DOHH2 (cell line): ENCODE measurements at regions not wholly inside any gene's neighbourhood (a gene's known extent, or its start where the extent isn't known, plus 50 kb on each side); places are given as distances from the start of the nearest gene placed in this dataset.

Source experiments
- H3F3A ChIP-seq: fragments of 200-600 bp; sonication (generic), shearing (Covaris generic); 2 replicates; pipeline ENCODE4 v1.6.0; 2016; ENCODE audit warnings: antibody characterized with exemption, mild to moderate bottlenecking; ENCODE audit not compliant: control insufficient read depth, insufficient read depth
- H3K27ac ChIP-seq: fragments of 200-600 bp; sonication (generic); 2 replicates; pipeline ENCODE4 v1.5.1; 2014; ENCODE audit warnings: low read depth, mild to moderate bottlenecking, low read length, moderate library complexity
- H3K27me3 ChIP-seq: fragments of 200-600 bp; sonication (generic); 2 replicates; pipeline ENCODE4 v1.6.1; 2014; ENCODE audit warnings: mild to moderate bottlenecking, low read length, mixed read lengths; ENCODE audit not compliant: control insufficient read depth
- H3K36me3 ChIP-seq: fragments of 200-600 bp; sonication (generic); 2 replicates; pipeline ENCODE4 v1.6.1; 2014; ENCODE audit warnings: mild to moderate bottlenecking, low read length, moderate library complexity, mixed read lengths; ENCODE audit not compliant: control insufficient read depth
- H3K4me1 ChIP-seq: fragments of 200-600 bp; sonication (generic); 2 replicates; pipeline ENCODE4 v1.6.1; 2014; ENCODE audit warnings: mild to moderate bottlenecking, low read length, mixed read lengths; ENCODE audit not compliant: control insufficient read depth
- H3K4me2 ChIP-seq: fragments of 200-600 bp; sonication (generic); 2 replicates; pipeline ENCODE4 v1.6.0; 2014; ENCODE audit warnings: mild to moderate bottlenecking, low read length, moderate library complexity
- H3K4me3 ChIP-seq: fragments of 200-600 bp; sonication (generic); 2 replicates; pipeline ENCODE4 v1.5.1; 2014; ENCODE audit warnings: mild to moderate bottlenecking, low read length, mixed read lengths
- H3K79me2 ChIP-seq: fragments of 200-600 bp; sonication (generic); 2 replicates; pipeline ENCODE4 v1.6.1; 2014; ENCODE audit warnings: mild to moderate bottlenecking, low read length, mixed read lengths; ENCODE audit not compliant: control insufficient read depth
- H3K9me2 ChIP-seq: fragments of 200-600 bp; sonication (generic); replicated peaks from 2 replicates; pipeline ENCODE4 v1.6.1; 2014; ENCODE audit warnings: mild to moderate bottlenecking, low read length, mixed read lengths; ENCODE audit not compliant: control insufficient read depth
- H3K9me3 ChIP-seq: fragments of 200-600 bp; sonication (generic); 2 replicates; pipeline ENCODE4 v1.6.1; 2014; ENCODE audit warnings: antibody characterized with exemption, low read length, mixed read lengths; ENCODE audit not compliant: control insufficient read depth, insufficient read depth
- H4K20me1 ChIP-seq: fragments of 200-600 bp; sonication (generic); 2 replicates; pipeline ENCODE4 v1.6.0; 2014; ENCODE audit warnings: low read depth, mild to moderate bottlenecking, antibody characterized with exemption, low read length, moderate library complexity; ENCODE audit not compliant: control insufficient read depth, insufficient read depth
- CTCF ChIP-seq: fragments of 200-600 bp; sonication (generic); IDR thresholded peaks from one replicate; pipeline ENCODE4 v1.5.1; 2014; ENCODE audit warnings: antibody characterized with exemption, mild to moderate bottlenecking, low read depth, low read length; ENCODE audit not compliant: poor library complexity, severe bottlenecking
- EZH2phosphoT487 ChIP-seq: fragments of 200-600 bp; sonication (generic); IDR thresholded peaks from 2 replicates; pipeline ENCODE4 v1.6.1; 2017; ENCODE audit warnings: borderline replicate concordance, mild to moderate bottlenecking, antibody characterized with exemption, low read length, moderate library complexity, mixed read lengths

GRCh38 chr15:20352241-20353200 is 189.1 kb downstream of the GOLGA6L6 start:
- Histone ChIP-seq H3K9me3 (peaks cover 7% of the 10 kb centered on the region; the same call in 1 of the 2 replicates), H3F3A (no peaks in the 10 kb centered on the region), H3K79me2 (no peaks in the 10 kb centered on the region), H3K27me3 (no peaks in the 10 kb centered on the region), H4K20me1 (no peaks in the 10 kb centered on the region), H3K36me3 (no peaks in the 10 kb centered on the region), H3K9me2 (no peaks in the 10 kb centered on the region), H3K4me2 (no peak overlapping the region), H3K4me3 (no peak overlapping the region), H3K27ac (no peak overlapping the region), H3K4me1 (peaks cover 8% of the 10 kb centered on the region; the same call in 1 of the 2 replicates)
- TF ChIP-seq EZH2phosphoT487 = no peak

DNA sequence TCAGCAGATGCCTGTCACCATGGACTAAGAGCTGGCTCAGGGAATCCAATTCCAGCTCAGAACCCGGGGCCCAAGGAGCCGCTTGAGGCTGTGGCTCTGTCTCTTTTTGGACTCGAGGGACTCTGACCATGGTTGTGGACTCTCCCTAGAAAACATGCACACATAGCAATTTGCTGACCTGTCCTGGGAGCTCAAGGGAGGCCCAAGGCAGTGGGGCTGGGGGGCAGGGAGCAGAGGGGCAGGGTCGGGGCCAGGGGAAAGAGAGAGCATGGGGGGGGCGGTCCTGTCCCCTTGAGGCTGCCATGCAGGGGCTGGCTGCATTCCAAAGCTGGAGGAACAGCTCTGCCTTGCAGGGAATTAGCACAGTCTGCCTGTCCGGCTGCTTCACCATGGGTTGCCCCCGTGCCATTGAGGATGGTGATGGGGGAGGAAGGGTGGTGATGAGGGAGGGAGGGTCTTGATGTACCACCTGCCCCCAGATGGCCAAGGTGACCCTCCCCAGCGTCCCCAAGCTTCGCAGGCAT is 190.1 kb downstream of the GOLGA6L6 start:
- Histone ChIP-seq H3K9me2 (no peaks in the 10 kb centered on the region), H3K4me3 (no peak overlapping the region), H3F3A (no peaks in the 10 kb centered on the region), H3K27me3 (no peaks in the 10 kb centered on the region), H3K79me2 (no peaks in the 10 kb centered on the region), H4K20me1 (no peaks in the 10 kb centered on the region), H3K27ac (no peak overlapping the region), H3K4me2 (no peak overlapping the region), H3K4me1 (peaks cover 8% of the 10 kb centered on the region; the same call in 1 of the 2 replicates), H3K36me3 (no peaks in the 10 kb centered on the region), H3K9me3 (peaks cover 7% of the 10 kb centered on the region; the same call in 1 of the 2 replicates)
- TF ChIP-seq EZH2phosphoT487 = no peak
- TF ChIP-seq CTCF = no peak

DNA sequence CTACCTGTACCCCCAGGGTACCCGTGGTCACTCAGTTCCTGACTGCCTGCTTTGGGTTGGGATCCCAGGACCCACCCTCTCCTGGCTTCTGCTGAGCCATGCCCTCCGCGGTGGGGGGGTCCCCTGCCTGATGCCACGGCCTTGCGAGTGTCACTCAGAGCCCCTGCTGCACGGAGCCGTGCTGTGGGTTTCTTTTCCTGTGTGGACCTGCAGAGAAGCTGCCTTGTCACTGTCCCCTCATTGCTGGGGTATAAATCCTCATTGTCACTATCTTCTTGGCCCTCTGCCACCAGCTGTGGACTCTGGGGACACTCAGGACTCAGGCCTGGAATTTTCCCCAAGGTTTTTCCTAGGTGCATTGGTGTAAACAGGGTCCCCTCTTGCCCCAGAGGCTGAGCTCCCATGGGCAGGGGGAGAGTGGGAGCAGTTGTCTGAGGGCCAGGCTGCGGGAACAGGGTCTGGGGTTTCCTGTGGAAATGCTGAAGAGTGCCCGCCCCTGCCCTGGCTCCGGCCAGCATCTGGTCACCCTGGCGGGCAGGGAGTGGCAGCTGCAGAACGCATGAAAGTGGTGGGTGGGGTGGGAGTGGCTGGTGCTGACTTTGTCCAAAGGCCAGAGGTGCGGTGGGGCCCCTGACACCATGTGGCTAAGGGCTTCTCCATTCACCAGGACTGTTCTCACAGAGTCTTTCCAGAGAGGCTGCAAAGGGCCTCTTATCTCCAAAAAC is 191.7 kb downstream of the GOLGA6L6 start:
- Histone ChIP-seq H4K20me1 (no peaks in the 10 kb centered on the region), H3K9me3 (peaks cover 8% of the 10 kb centered on the region; the same call in 1 of the 2 replicates), H3K4me3 (no peak overlapping the region)

More for the DNA sequence above, 191.7 kb downstream of the GOLGA6L6 start:
- Histone ChIP-seq H3K36me3 (no peaks in the 10 kb centered on the region), H3K27ac (no peak overlapping the region), H3K9me2 (no peaks in the 10 kb centered on the region), H3F3A (no peaks in the 10 kb centered on the region), H3K79me2 (no peaks in the 10 kb centered on the region), H3K27me3 (no peaks in the 10 kb centered on the region), H3K4me2 (no peak overlapping the region), H3K4me1 (peaks cover 8% of the 10 kb centered on the region; the same call in 1 of the 2 replicates)
- TF ChIP-seq EZH2phosphoT487 = no peak
- TF ChIP-seq CTCF = no peak
